Rectal smooth muscle tissue (tissue), 1 donor: ENCODE measurements at regions not wholly inside any gene's neighbourhood (a gene's known extent, or its start where the extent isn't known, plus 50 kb on each side); places are given as distances from the start of the nearest gene placed in this dataset.

ENCODE experiments used
- H3K27ac ChIP-seq: one replicate; pipeline ENCODE4 v1.7.0; 2013; ENCODE audit warnings: low read depth, low read length, inconsistent platforms
- H3K27me3 ChIP-seq: one replicate; pipeline ENCODE4 v1.7.0; 2013; ENCODE audit warnings: low read length; ENCODE audit not compliant: control insufficient read depth, insufficient read depth
- H3K36me3 ChIP-seq: one replicate; pipeline ENCODE4 v1.7.0; 2013; ENCODE audit warnings: low read length; ENCODE audit not compliant: control insufficient read depth, insufficient read depth
- H3K4me1 ChIP-seq: one replicate; pipeline ENCODE4 v1.7.0; 2013; ENCODE audit warnings: low read length; ENCODE audit not compliant: control insufficient read depth, insufficient read depth
- H3K4me3 ChIP-seq: one replicate; pipeline ENCODE4 v1.7.0; 2013; ENCODE audit warnings: low read length
- H3K9ac ChIP-seq: one replicate; pipeline ENCODE4 v1.7.0; 2013; ENCODE audit warnings: low read length

DNA sequence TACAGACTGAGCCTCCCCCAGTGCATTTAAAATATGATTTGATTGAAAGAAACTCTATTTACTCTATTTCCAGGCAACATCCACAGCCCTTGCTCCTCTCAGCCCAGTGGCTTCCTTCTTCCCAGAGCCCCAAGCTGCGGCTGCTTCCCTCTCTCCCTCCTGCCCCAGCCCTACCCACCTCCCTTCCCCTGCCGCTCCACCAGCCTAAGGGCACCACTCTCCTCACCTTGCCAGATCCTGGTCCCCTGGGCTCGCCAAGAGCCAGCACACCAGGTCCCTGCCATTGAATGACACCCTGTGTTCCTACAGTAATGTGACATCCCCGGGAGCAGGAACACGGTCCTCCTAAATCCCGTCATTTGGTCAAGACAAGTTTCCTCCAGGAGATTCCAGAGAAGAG lies 236.0 kb downstream of the RBFOX3 start:
- H3K4me3 ChIP-seq = no peak overlapping the region
- no peaks in the 10 kb centered on the region for H3K36me3 ChIP-seq
- no peaks in the 10 kb centered on the region for H3K27me3 ChIP-seq
- no peak overlapping the region for H3K9ac ChIP-seq
- H3K27ac ChIP-seq = no peak overlapping the region
- no peaks in the 10 kb centered on the region for H3K4me1 ChIP-seq

DNA sequence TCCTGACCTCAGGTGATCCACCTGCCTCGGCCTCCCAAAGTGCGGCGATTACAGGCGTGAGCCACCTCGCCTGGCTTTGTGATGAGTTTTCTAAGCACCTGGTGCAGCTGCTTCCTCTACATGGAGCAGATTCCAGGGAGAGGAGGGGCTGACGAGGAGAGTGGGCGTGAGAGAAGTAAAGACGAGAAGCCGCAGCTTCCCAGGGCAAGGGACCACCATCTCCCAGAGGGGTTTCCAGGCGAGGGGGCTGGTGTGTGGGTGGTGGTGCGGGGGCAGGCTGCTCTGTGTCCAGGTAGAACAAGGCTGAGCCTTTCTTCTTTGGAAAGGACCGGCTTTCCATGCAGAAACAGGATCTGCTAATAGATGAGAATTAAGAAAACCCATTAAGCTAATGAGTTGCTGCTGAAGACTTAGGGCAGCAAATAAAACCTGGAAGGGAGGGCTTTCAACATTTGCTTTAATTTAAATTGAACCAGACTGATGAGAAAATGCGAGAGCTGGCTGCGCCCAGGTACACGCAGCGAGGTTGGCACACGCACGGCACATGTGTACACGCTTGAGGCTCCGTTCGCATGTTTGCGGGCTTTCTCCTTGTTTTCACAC lies 236.7 kb downstream of the RBFOX3 start:
- Histone ChIP-seq H3K36me3 (no peaks in the 10 kb centered on the region), H3K4me1 (no peaks in the 10 kb centered on the region), H3K27me3 (no peaks in the 10 kb centered on the region), H3K27ac (no peak overlapping the region), H3K9ac (no peak overlapping the region), H3K4me3 (no peak overlapping the region)

DNA sequence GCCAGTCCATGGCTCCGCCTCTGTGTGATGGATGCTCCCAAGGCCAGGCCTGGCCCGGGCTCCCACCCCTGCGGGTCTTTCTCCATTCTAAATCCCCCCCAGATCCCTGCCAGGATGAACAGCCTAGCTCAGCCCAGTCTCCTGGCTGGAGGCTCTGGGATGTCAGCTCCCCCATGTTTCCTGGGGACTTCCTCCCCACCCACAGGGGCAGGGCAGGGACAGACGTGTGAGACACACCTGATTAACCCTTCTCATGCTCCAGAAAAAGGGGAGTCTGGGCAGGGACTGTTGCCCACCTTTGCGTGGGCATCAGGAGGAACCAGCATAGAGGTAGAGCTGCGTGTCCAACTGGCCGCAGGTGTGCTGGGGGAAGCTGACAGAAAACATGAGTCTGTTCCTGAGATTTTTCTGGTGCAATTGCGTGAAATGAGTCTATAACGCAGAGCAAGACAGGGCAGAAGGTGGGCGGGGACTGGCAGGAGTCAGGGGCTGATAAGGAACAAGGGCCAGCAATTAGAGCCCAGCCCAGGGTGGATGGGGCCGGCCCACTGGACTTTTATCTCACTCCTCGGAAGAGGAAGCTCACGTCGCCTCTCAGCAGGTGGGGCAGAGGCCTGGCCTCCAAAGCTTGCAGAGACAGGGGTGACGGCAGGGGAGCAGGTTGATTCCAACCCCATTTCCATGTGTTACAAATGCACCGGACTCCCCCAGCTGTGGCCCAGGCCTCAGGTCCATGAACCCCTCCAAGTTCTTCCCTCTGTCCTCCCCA lies 238.2 kb downstream of the RBFOX3 start:
- Histone ChIP-seq H3K4me1 (no peaks in the 10 kb centered on the region), H3K27me3 (no peaks in the 10 kb centered on the region), H3K9ac (no peak overlapping the region), H3K36me3 (no peaks in the 10 kb centered on the region), H3K4me3 (no peak overlapping the region), H3K27ac (no peak overlapping the region)

GRCh38 chr17:79371984-79372383 lies 238.9 kb downstream of the RBFOX3 start:
- Histone ChIP-seq H3K4me3 (no peak overlapping the region), H3K27ac (no peak overlapping the region), H3K36me3 (no peaks in the 10 kb centered on the region), H3K4me1 (no peaks in the 10 kb centered on the region), H3K9ac (no peak overlapping the region), H3K27me3 (no peaks in the 10 kb centered on the region)

DNA sequence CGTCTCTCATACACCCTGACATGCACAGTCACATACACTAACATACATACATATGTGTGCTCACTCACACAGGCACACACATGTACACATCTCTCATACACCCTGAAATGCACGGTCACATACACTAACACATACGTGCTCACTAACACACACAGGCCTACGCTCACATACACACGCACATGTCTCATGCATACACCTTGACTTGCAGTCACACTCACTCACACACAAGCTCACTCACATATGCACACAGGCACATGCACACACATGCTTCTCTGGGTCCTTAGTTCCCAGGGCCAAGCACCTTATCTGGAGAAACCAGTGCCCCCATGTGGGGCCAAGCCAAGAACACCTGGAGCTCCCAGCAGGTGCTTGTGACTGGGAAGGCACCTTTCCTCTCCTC lies 240.3 kb downstream of the RBFOX3 start:
- Histone ChIP-seq H3K36me3 (no peaks in the 10 kb centered on the region), H3K4me1 (no peaks in the 10 kb centered on the region), H3K27ac (no peak overlapping the region), H3K4me3 (no peak overlapping the region), H3K27me3 (no peaks in the 10 kb centered on the region), H3K9ac (no peak overlapping the region)

DNA sequence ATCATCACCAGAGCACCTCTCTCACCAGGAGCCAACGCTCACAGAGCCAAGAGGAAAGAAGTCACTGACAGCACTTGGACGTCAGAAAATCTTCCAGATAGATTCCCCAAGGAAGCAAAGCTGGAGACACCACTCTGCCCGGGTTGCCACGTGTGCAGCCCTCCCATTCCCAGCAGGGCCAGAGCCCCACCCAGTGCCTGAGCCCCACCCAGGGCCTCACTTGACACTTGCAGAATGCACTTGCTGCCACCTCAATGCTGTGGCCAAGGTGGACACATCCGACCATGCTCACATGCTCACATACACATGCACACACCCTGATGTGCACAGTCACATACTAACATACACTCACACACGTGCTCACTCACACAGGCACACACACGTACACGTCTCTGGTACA lies 240.7 kb downstream of the RBFOX3 start:
- H3K36me3 ChIP-seq = no peaks in the 10 kb centered on the region
- no peak overlapping the region for H3K9ac ChIP-seq
- no peaks in the 10 kb centered on the region for H3K4me1 ChIP-seq
- H3K27ac ChIP-seq = no peak overlapping the region
- no peak overlapping the region for H3K4me3 ChIP-seq
- no peaks in the 10 kb centered on the region for H3K27me3 ChIP-seq

DNA sequence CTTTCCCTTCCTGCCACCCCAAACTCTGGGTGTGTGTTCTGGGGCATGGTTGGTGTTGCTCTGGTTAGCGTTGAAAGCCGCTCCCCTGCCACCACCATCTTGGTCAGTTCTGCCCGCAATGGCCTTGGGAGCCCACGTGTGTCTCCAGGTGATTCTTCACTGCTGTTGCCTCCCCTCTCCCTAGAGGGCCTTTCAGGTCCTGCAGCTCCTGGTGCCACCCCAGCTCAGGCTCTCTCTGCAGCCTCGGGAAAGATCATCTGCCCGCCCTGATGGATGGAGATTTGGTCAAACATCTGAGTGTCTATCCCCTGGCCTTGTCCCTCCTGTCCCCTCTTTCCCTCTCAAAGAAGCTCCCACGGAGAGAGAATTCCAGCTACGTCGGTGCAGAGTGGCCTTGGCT lies 241.3 kb downstream of the RBFOX3 start:
- Histone ChIP-seq H3K27me3 (no peaks in the 10 kb centered on the region), H3K4me3 (no peak overlapping the region), H3K36me3 (no peaks in the 10 kb centered on the region), H3K4me1 (no peaks in the 10 kb centered on the region), H3K9ac (no peak overlapping the region), H3K27ac (no peak overlapping the region)

DNA sequence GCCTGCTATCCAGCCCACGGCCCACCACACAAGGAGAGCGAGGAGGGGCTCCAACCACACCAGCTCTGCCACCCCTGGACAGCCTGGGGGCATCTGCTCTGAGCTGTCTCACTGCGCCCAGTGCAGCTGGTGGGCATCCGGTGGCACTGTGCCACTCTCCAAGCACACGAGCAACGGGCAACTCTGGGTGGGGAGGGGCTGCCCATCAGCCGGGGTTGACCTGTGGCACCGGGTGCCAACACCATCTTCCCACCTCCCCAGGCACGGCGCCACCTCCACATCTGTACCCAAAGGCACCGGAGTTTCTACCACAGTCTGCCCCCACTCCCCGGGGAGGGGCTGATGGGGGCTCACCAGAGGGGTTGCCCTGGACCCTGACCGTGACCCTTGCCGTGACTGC lies 241.8 kb downstream of the RBFOX3 start:
- Histone ChIP-seq H3K27ac (no peak overlapping the region), H3K27me3 (no peaks in the 10 kb centered on the region)

GRCh38 chr17:79368521-79368920 lies 242.3 kb downstream of the RBFOX3 start:
- no peaks in the 10 kb centered on the region for H3K27me3 ChIP-seq
- no peaks in the 10 kb centered on the region for H3K4me1 ChIP-seq
- H3K27ac ChIP-seq = no peak overlapping the region
- H3K4me3 ChIP-seq = no peak overlapping the region
- H3K36me3 ChIP-seq = no peaks in the 10 kb centered on the region
- H3K9ac ChIP-seq = no peak overlapping the region

More for the DNA sequence above, 241.8 kb downstream of the RBFOX3 start:
- Histone ChIP-seq H3K4me3 (no peak overlapping the region), H3K36me3 (no peaks in the 10 kb centered on the region), H3K4me1 (no peaks in the 10 kb centered on the region), H3K9ac (no peak overlapping the region)

DNA sequence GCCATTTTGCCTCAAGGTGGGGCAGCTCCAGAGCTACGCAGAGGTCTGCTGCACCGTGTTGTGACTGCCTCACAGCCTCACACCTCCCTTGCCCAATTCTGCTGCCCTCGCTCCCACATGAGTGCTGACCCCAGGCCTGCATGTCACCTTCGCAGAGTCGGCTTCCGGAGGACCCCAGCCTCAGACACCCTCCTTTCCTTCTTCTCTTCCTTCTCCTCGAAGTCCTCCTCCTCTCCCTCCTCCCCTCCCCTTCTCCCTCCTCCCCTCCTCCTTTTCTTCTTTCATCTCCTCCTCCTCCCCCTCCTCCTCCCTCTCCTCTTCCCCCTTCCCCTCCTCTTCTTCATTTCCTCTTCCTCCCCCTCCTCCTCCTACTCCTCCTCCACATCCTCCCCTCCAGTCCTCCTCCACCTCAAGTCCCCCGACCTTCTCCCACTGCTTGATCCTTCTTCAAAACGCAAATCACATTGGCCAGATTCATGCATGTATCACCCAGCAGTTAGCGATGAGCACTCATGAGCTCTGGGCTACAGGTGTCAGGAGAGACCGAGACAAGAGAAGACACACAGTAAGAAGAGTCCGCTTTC lies 243.8 kb downstream of the RBFOX3 start:
- H3K27ac ChIP-seq = no peak overlapping the region
- no peaks in the 10 kb centered on the region for H3K4me1 ChIP-seq
- no peak overlapping the region for H3K9ac ChIP-seq
- no peaks in the 10 kb centered on the region for H3K36me3 ChIP-seq
- no peak overlapping the region for H3K4me3 ChIP-seq
- peaks cover 2% of the 10 kb centered on the region for H3K27me3 ChIP-seq

DNA sequence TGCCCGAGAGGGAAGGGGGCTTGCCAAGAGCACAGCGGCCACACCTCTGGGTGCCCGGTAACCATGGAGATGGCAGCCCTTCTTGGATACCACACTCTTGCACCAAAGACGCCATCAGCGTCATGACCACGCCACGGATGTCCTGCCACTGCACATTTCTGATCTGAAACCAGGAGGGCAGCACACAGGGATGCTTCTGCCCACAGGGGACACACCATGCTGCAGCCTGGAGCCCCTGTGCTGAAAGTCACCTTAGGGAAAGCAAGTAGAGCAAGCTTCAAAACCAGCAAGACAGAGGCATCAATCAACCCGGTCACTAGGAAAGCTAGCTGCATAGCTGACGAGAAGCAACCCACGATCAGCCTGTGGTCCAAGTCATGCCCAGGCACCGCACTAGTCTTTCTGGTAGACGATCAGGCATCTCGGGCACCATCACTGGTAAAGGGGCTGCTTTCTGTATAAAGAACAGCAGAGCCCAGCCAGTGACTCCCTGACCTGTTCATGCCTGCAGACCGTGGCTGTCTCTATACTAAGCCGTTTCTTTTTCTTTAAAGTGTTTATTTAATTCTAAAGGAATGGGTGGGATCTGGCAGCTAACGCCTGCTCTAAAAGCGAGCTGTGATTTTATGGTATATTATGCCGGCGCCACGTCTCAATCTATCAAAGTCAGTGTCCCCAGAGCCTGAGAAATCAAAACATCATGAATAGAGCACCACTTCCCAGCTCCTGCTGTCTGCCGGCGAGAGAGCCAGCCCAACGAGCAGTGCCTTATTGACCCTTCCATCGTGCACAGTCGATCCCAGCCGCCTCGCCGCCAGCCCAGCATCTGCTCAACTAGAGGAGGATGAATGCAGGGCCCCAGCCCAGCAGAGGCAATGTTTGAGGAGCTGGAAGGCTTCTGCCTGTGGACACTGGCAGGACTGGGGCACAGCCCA lies 244.7 kb downstream of the RBFOX3 start:
- Histone ChIP-seq H3K4me3 (no peak overlapping the region), H3K27ac (no peak overlapping the region), H3K9ac (no peak overlapping the region), H3K4me1 (no peaks in the 10 kb centered on the region), H3K27me3 (peaks cover 2% of the 10 kb centered on the region), H3K36me3 (no peaks in the 10 kb centered on the region)

GRCh38 chr17:79365351-79365750 lies 245.5 kb downstream of the RBFOX3 start:
- no peak overlapping the region for H3K27ac ChIP-seq
- H3K27me3 ChIP-seq = peaks cover 2% of the 10 kb centered on the region
- no peak overlapping the region for H3K9ac ChIP-seq
- no peaks in the 10 kb centered on the region for H3K4me1 ChIP-seq
- no peak overlapping the region for H3K4me3 ChIP-seq
- no peaks in the 10 kb centered on the region for H3K36me3 ChIP-seq
